ENCODE measurements at regions not wholly inside any gene's neighbourhood (a gene's known extent, or its start where the extent isn't known, plus 50 kb on each side); places are given as distances from the start of the nearest gene placed in this dataset.

DNA sequence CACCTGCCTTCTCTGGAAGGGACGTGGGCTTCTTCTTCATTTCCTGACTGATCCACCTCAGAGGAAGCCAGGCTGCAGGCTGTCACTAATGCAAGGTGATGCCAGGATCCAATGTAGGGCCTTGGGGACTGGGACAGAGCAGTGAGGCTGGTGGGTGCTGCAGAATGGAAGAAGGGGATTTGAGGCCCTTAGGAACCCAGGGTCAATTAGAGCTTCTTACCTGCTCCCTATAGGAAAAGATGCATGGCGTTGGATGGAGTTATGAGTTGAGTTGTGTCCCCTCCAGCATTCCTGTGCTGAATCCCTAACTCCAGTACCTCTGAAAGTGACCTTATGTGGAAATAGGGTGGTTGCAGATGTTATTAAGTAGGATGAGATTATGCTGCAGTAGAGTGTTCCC is 190.4 kb downstream of the MIAT start:
- no peak for DNase-seq

DNA sequence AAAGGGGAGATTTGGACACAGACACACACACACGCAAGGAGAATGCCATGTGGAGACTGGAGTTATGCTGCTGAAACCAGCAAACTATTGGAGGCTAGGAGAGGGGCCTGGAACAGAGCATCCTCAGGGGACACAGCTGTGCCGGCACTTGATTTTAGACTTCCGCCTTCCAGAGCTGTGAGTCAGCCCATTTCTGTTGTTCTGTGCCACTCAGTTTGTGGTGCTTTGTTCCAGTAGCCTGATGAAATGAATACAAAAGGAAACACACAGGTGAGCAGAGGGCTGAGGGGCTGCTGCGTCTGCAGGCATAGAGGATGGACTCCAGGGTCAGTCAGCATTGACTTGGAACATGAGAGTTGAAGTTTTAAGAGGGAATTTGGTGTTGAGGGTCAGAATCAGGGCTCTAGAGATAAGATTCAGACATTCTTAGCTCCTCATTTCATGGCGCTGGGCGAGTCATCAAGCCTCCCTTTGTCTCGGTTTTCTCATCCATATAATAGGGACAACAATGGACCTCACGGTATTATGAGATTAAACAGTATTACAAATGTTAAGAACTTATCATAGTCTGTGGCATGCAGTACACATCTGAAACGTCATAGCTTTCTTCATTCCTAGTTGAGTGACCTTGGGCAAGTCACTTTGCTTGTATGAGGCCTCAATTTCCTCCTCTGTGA is 191.0 kb downstream of the MIAT start:
- no peak for DNase-seq

DNA sequence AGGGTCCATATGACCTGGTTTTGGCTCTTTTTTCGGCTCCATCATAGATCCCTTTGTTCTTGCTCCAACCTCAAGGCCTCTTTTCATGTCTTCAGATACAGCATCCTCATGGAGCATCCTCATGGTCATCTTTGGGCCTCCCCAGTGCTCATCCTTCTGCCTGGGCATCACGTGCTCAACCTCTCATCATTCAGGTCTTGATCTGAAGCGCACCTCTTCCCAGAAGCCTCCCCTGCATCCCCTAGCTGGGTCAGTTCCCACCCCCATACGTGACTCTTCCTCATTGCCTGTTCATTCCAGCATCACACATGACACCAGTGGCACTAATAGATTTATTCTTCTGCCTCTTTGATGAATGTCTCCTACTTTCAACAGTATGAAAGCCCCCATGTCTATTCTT is 192.2 kb downstream of the MIAT start:
- no peak for DNase-seq

DNA sequence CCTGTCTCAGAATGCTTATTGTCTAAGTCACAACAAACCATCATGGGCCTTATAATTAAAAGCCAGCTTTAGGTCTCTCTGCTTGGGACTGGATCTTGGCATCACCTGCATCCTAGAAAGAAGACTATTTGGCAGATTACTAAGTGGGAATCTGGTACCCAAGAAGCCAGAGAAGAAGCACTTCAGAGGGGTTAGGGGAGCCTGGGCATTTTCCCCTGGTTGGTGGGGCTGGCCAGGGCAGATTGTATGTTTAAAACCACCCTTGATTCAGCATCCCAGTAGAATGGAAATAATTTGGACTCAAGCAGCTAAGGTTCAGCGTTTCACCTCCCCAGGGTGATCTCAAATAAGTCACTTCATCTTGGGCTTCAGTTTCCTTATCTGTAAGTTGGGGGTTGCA is 193.7 kb downstream of the MIAT start:
- DNase-seq: no peak

DNA sequence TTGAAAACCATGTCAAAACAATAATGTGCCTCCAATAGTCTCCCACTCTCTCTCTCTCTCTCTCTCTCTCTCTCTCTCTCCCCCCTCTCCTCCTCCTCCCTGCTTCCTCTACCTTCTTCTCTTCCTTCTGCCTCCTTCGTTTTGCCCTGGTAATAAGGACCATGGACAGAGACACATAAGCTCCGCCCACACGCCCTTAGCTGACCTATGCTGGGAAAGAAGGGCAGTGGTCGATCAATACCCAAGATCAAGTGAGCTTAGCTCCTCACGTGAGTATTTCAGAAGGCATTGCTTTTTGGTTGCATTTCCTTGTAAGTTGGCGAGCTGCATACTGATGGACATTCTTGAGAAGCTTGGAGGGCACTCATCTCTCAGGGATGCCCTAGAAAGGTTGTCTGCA is 194.8 kb downstream of the MIAT start:
- no peak for DNase-seq

DNA sequence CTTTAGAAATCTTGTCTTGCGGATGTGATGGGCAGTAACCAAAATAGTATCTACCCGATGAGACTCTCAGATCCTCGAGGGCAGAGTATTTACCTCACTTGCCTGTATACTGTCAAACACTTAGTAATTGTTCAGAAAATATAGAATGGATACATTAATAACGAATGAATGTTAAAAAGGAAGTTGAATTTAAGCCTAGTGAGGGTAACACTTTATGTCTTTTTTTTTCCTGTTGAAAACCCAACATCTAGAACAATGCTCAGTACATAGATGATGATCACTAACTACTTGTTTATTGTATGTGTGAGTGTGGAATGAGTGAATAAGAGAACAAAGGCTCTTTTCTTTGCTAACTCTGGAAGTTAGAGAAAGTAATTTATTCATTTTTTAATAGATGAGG is 195.7 kb downstream of the MIAT start:
- DNase-seq: no peak

DNA sequence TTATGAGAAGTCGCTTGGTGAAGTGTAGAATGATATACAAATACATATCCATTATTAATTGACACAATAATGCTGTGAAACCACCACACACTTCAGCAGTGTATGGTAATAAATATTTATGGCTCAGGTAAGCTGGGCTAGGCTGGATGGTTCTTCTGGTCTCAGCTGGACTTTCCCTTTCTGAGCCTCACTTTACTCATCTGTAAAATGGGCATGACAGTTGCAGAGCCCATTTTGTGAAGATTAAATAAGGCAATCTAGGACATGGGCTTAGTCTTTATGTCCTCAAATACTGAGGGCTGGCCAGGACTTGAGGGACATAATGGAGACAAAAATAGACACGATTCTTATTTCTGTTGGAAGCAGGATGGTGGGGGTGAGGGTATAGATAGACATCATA is 196.1 kb downstream of the MIAT start:
- no peak for DNase-seq

DNA sequence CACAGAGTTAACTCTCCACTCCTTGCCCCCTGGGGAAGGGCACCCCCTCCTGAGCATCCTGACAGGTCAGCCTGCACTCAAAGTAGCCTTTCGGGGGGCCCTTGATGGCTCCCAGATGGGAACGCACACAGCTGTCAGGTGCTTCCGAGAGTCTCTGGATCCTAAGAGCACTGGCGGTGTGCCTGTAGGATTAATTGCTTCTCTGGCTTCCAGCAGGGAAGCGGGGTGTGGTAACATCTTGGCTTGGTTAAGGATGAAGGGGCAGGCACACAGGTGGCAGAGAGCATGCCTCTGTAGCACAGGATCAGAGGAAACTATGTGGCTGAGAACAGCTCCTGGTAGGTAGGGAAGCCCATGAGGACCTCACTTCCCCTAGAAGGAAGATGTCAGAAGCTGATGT is 199.8 kb downstream of the MIAT start:
- no peak for DNase-seq

DNA sequence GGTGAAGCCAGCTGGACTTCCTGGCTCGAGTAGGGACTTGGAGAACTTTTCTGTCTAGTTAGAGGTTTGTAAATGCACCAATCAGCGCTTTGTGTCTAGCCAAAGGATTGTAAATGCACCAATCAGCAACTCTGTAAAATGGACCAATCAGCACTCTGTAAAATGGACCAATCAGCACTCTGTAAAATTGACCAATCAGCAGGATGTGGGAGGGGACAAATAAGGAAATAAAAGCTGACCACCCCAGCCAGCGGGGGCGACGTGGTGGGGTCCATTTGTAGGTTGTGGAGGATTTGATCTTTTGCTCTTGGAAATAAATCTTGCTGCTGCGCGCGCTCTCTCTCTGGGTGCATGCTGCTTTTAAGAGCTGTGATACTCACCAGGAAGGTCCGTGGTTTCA is 202.9 kb downstream of the MIAT start:
- DNase-seq: no peak

DNA sequence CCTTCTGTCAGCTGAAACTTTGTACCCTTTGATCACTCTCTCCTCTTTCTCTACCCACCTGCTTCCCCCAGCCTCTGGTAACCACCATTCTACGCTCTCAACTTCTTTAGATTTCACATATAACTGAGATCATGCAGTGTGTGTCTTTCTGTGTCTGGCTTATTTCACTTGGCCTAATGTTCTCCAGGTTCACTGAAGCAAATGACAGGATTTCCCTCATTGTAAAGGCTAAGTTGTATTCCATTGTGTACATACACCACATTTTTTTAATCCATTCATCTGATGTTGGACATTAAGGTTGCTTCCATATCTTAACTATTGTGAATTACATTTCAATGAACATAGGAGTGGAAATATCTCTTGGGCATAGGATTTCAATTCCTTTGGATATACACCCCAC is 207.6 kb downstream of the MIAT start:
- no peak for DNase-seq

DNA sequence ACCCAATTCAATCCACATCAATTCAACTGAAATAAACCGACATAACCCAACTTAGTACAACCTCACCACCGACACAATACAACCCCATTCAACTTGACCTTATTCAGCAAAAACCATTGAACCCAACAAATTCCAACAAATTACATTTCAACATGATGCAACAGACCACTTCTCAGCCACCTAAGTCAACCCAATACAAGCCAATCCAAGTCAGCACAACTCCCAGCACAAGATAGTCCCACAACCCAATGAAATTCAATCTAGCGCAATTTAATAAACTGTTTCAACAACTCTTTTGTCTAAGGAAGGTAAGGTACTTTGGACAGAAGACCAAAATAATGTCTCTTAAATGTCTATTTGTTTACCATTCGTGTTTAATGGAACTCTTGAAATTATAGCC is 226.0 kb downstream of the MIAT start:
- no peak for DNase-seq

DNA sequence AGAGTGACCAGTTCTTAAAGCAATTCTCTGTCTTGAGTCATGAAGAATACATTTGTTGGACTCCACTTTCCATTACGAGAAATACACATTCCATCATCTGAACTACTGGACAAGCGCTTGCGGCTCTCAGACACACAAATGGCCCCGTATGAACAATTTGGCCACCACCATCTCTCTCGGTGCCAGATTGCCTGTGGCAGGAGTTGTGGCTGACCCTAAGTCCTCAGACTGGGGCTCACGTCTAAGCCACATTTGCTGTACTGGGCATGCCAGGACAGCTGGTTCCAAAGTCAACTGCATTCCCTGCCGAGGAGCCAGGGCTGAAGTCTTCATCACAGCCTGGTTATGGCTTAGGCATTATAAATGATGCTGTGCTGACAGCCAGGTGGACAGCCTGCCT is 227.5 kb downstream of the MIAT start:
- DNase-seq: no peak

DNA sequence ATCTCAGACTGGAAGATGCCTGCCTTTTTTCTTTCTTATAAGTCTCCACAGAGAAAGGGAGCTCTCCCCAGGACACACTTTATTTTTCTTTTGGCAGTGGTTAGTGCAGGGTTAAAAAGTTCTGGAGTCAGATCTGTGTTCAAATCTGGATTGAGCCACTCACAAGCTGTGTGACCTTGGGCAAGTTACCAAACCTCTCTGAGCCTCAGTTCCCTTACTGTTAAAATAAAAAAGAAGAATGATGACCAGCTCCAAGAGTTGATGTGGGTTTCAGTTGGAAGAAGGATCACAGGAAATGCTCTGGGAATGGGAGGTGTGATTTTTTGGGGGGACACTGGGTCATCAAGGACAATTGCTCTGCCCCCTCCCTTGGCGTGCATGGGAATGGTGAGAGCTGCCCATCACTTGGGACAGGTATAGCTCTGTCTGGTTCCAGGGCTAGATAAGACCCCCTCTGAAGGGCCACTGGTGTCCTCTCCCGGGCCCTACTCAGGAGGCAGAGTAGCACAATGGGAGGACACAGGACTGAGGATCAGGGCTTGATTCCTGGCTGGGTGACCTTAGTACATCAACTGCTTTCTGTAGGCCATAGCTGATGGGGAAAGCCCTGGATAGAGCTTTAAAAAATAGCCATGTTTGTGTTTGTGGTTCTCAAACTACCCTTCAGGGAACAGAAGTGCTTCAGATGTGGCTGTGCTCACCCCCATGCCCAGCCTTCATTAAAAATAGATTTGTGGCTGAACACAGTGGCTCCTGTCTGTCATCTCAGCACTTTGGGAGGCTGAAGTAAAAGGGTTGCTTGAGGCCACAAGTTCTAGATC is 228.3 kb downstream of the MIAT start:
- no peak for DNase-seq

DNA sequence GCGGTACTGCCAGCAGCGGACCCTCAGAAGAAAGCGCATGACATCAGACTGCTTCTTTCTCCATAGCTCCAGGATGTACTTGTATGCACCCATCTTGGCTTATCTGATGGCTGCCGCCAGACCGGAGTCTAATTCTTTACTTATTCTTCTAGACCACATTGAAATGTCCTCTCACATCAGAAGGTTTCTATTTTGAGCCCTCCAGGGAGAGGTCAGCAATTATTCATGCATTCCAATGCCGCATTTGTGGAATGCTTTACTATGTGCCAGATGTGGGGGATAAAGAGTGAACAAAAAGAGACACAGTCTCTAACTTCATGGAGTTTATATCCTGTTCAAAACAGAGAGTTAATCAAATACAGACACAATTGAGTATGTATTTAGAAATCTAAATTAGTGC is 230.1 kb downstream of the MIAT start:
- no peak for DNase-seq

DNA sequence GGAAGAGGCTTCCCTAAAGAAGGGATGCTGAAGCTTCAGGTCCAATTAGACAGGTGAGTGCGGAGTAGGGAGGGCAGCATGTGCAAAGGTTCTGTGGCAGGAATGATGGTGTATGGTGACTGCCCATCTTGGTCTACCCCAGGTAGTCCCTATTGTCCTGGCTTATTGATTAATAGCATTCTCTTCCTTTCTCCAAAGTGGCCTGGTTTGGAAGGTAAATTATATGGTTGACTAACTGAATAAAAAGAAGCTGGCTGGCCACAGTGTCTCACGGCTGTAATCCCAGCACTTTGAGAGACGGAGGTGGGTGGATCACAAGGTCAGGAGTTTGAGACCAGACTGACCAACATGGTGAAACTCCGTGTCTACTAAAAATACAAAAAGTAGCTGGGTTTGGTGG is 230.5 kb downstream of the MIAT start:
- no peak for DNase-seq

DNA sequence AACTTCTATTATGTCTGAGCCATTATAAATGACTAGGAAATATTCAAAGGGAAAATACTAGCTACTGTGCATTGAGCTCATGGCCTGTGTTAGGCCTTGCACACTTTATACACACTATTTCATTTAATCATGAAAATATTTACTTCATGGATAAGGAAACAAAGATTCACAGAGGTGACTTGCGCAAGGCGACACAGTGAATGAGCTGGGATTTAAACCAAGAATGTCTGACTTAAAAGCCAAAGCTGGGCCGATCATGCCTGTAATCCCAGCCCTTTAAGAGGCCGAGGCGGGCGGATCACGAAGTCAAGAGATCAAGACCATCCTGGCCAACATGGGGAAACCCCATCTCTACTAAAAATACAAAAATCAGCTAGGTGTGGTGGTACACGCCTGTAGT is 231.5 kb downstream of the MIAT start:
- DNase-seq: no peak

DNA sequence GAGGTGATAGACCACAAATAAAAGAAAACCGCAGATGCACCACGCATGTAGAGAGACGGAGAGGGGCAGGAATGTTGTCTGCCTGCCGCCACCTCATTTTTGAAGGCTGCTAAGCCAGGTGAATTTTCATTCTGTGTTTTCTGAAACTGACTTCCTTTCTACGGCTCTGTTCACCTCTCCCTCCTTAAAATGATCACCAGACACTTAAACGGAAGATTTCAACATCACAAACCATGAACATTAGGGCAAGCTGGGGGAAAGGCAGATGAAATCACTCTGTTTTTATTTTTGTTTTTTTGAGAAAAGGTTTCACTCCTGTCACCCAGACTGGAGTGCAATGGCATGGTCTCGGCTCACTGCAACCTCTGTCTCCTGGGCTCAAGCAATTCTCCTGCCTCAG is 232.4 kb downstream of the MIAT start:
- DNase-seq: no peak

DNA sequence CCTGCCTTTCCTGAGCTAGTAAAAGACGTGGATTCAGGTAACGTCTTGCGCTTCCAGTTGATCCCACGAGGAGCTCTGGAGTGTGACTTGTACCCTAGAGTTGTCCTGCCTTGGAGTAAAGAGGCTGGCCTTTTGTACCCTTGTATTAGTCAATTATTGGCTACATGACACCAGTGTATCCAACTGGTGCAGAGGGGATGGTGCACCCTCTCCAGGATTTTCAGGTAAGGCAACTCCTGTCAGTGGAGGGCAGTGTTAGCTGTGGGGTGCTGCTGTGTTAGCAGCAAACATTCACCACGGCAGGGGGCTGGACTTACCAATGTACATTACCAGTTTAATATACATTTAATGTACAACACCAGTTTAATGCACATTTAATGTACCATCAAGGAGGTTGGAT is 233.5 kb downstream of the MIAT start:
- no peak for DNase-seq

DNA sequence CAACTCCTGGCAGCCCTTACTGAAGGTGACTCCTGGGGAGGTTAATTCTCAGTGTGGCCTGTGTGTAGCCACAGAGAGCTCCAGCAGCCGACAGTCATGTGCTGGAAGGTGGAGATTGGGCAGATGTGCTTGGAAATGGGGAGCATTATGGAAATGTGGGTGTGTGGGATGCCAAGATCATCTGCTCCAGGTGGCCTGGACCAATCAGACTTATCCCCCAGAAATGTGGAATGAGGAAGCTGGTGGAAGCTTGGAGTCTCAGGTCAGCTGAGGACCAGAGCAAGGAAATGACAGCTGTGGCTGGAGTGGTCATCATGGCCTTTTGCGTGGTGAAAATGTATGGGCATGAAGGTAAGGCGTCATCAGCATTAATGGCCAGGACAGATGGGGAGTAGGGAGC is 234.0 kb downstream of the MIAT start:
- DNase-seq: no peak

DNA sequence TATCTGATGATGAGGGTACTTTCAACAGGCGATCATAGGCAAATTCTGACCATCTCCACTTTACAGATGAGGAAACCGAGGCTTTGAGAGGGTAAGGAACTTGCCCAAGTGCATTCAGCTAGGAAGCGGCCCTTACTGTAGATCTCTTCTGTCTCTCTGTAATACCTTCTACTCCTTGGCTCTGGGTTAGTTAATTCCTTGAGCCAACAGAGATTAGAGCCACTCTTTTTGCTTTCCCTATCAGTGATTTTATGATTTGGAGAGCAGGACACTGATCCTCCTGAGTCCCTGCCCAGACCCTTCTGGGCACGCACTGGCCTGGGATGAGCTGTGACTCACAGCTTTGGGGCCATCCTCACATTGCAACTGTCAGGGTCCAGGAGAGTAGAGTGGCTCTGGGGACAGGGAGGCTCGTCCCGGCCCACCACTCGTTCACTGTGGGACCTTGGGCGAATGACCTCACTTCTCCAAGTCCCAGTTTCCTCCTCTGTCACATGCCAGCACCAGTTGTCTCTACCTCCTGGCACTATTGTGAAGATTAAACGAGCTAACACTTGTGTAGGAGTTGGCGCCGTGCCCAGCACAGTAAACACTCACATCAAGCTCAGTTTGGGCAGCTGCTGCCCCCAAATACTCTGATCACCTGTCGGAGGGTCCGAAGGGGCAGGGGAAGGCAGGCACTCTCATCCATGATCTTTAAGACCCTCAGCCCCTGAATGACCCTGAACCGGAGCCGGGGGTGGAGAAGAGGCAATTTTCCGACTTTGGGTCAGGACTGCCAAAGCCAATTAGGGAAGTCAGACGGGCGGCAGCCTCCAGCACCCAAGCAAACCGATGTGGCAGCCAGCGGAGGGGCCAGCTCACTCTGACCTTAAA is 235.0 kb downstream of the MIAT start:
- DNase-seq: no peak

DNA sequence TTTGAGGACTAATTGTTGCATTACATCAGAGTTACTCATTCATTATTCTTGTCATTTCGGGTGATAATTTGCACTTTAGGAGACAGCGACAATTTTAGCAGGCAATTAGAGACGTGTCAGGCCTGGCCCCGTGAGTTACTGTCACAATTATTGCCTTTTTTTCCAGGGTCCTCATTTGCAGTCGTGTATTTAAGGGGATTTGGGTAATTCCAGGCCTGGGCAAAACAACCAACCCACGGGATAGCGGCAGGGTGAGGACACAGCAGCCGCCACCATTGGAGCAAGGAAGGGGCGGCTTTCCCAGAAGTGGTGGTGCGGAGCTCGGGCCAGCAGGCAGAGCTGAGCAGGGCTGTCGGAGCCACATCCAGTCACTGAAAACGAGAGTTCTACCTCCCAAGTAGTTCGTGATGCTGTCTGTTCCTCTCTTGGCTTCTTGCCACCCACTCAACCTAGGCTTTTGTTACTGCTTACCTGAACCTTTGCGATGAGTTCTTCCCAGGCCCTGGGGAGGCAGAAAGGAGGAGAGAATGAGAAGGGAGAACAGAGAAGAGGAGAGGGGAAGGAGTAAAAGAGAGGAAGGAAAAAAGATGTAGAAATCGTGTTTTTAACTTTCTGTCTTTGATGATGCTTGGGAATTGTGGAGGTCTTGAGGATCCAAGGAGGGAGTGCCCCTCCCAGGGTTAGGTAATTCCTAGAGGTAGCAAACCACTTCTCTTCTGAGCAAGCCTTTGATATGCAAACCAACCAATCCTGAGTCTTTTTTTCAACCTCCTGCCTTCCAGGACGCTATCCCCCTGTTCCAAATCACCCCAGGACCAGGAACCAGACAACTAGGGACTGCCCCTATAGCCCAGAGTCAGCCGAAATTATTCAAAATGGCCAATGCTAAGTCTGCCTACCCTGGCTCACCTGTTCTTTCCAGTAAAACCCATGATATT is 236.1 kb downstream of the MIAT start:
- DNase-seq: no peak

DNA sequence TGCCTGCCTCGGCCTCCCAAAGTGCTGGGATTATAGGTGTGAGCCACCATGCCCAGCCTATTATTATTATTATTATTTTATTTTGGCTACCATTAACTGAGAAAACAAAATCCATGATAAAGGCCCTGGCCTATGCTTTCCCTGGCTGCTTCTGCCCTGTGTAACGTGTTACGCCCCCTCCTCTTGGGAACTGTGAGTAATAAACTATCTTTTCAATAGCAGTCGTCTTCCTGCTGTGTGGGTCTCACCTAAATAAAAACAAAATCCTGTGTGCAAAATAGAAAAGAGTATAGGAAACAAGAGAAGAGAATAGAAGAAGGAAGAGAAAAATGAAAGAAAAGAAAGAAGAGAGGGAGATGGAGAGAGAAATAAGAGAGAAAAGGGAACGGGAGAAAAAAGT is 237.0 kb downstream of the MIAT start:
- no peak for DNase-seq

All from hindlimb muscle (tissue), 1 donor.